ENCODE measurements at regions not wholly inside any gene's neighbourhood (a gene's known extent, or its start where the extent isn't known, plus 50 kb on each side); places are given as distances from the start of the nearest gene placed in this dataset.
"Not testable (repeated sequence)": the region's sequence is repeated elsewhere in the genome, so short reads cannot be mapped to it uniquely, and the experiment has no call there.

- DNase-seq (ENCODE audit: low read depth): no peak
Observed at GRCh38 chr3:191076903-191077552, 122.0 kb upstream of the OSTN start.

- no peak for DNase-seq (ENCODE audit: low read depth)
Observed at GRCh38 chr3:191074511-191074910, 124.5 kb upstream of the OSTN start.

GRCh38 chr3:191070762-191071403 is 128.2 kb upstream of the OSTN start:
- no peak for DNase-seq (ENCODE audit: low read depth)

- DNase-seq (ENCODE audit: low read depth): peak; percentile 99
Observed at GRCh38 chr3:191070201-191070600, 128.8 kb upstream of the OSTN start.

GRCh38 chr3:191068946-191069813 is 129.9 kb upstream of the OSTN start:
- peak; percentile 74 for DNase-seq (ENCODE audit: low read depth)

GRCh38 chr3:191066669-191067068 is 132.4 kb upstream of the OSTN start:
- peak; percentile 84 for DNase-seq (ENCODE audit: low read depth)

- DNase-seq (ENCODE audit: low read depth): peak; percentile 70
Observed at GRCh38 chr3:191065181-191065805, 133.7 kb upstream of the OSTN start.

GRCh38 chr3:191051037-191051436 is 148.0 kb upstream of the OSTN start:
- DNase-seq (ENCODE audit: low read depth): peak; percentile 29

- DNase-seq (ENCODE audit: low read depth): no peak
Observed at GRCh38 chr3:191047930-191048329, 151.1 kb upstream of the OSTN start.

- DNase-seq (ENCODE audit: low read depth): no peak
Observed at GRCh38 chr3:191030929-191031328, 168.1 kb upstream of the OSTN start.

GRCh38 chr3:191030491-191030890 is 168.0 kb upstream of the GMNC start:
- DNase-seq (ENCODE audit: low read depth): no peak

GRCh38 chr3:191026746-191027145 is 164.3 kb upstream of the GMNC start:
- DNase-seq (ENCODE audit: low read depth): no peak

GRCh38 chr3:191020730-191021396 is 158.4 kb upstream of the GMNC start:
- peak; percentile 24 for DNase-seq (ENCODE audit: low read depth)

GRCh38 chr3:191019855-191020254 is 157.4 kb upstream of the GMNC start:
- DNase-seq (ENCODE audit: low read depth): no peak

- not testable (repeated sequence) for DNase-seq (ENCODE audit: low read depth)
Observed at GRCh38 chr3:191015960-191016359, 153.5 kb upstream of the GMNC start.

GRCh38 chr3:191008074-191008473 is 145.6 kb upstream of the GMNC start:
- DNase-seq (ENCODE audit: low read depth): peak; percentile 25

- peak; percentile 2 for DNase-seq (ENCODE audit: low read depth)
Observed at GRCh38 chr3:191005790-191006189, 143.3 kb upstream of the GMNC start.

- DNase-seq (ENCODE audit: low read depth): no peak
Observed at GRCh38 chr3:191003742-191004141, 141.2 kb upstream of the GMNC start.

GRCh38 chr3:190996181-190996775 is 133.8 kb upstream of the GMNC start:
- no peak for DNase-seq (ENCODE audit: low read depth)

- DNase-seq (ENCODE audit: low read depth): no peak
Observed at GRCh38 chr3:190995156-190995555, 132.7 kb upstream of the GMNC start.

- DNase-seq (ENCODE audit: low read depth): no peak
Observed at GRCh38 chr3:190990898-190991297, 128.4 kb upstream of the GMNC start.
